ENCODE measurements at regions not wholly inside any gene's neighbourhood (a gene's known extent, or its start where the extent isn't known, plus 50 kb on each side); places are given as distances from the start of the nearest gene placed in this dataset.

DNA sequence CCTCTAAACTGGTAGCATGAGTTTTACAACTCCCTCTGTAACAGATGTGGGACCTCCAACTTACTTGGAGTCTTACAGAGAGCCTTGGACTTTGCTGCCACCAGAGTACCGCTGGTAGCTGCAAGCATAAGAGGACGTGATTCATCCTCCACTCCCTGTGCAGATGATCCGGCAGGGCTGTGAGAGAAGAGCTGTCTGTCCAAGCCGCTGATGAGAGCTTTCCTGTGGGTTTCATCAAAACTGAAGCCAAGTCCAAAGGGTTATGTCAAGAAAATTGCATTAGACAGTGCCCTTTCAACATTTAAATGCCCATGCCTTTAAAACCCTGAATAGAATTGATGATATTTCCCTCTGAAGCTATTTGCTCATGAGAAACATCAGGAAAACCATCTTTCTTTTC lies 85.8 kb downstream of the LLPH start:
- DNase-seq = no peak

- no peak for DNase-seq
Measured at GRCh38 chr12:66043035-66043434, 87.5 kb downstream of the LLPH start.

- no peak for DNase-seq
Measured at GRCh38 chr12:66041651-66042363, 88.7 kb downstream of the LLPH start.

DNA sequence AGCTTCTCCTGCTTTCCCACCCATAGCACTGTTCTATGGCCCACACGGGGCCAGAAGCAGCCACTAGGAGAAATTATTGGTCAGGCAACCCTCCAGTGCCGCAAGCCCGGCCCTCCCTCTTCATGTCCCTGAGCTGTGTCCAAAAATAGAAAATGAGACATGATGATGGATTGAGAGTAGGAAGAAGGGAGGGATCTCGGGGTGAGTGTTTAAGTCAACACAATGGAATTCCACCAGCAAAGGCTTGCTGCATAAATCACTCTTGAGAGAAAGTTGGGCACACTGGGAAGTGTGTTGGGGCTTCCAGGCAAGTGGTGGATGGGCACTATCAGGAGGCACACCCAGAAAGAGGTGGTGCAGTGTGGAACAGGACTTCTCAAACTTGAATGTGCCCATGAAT lies 94.2 kb downstream of the LLPH start:
- peak; percentile 33 for DNase-seq

DNA sequence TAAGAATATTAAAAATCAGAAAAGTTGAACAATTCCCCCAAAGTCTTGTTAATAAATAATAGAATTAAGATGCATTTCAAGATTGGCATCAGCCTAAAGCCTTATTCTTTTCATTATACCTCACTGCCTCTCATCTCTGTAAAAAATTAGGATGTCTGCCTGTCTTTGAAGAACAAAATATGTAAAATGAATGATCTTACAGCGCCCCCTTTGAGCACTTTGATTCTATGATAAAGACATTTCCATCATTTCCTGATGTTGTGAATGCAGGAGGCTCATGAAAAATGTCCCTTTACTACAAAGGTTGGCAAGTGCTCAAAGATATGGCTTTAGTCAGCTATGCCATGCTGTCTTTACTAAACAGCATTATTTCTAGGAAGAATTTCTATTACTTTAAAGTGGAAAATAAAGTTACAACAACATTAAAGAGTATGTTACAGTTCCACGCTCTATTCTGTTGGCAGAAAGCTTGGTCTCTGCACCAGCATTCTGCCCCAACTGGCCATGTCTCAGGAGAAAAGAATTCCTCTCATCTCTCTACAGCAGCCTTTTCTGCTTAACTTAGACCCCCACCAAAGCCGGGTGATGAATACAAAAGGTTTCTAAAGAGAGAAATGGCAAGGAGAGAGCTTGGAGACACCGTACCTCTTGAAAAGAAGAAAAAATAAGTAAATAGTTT lies 95.1 kb downstream of the LLPH start:
- DNase-seq = peak; percentile 43

DNA sequence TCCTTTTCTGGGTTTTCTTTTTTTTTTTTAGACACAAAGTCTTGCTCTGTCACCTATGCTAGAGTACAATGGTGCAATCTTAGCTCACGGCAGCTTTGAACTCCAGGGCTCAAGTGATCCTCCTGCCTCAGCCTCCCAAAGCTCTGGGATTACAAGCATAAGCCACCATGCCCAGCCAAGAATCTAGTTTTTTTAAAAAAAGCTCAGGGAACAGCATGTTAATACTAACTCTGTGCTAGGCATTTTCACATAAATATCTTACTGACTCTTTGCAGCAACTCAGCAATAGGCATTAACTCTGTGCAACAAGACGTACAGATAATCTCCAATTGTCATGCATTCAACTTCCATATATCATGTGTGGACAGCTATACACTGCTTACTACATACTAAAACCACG lies 97.4 kb downstream of the LLPH start:
- DNase-seq = no peak

GRCh38 chr12:66032739-66033138 lies 97.8 kb downstream of the LLPH start:
- DNase-seq = no peak

- no peak for DNase-seq
Measured at GRCh38 chr12:66030217-66030781, 100.3 kb downstream of the LLPH start.

DNA sequence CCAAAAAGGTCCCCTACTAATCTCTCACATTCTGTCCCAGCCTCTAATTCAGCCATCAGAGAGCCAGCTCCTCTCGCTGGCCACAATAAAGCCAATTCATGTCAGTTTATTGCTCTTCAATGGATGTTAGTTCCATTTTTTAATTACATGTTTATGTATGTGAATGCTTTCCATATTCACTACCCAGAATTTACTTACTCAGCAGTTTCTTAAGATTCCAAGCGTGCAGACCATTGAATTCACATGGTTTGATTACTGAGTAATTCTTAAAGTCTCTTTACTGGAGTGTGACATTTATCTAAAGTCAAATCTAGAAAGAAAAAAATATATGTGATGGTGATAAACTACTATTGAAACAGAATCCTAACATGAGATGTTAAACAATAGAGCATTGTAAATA lies 102.2 kb downstream of the LLPH start:
- DNase-seq = no peak

DNA sequence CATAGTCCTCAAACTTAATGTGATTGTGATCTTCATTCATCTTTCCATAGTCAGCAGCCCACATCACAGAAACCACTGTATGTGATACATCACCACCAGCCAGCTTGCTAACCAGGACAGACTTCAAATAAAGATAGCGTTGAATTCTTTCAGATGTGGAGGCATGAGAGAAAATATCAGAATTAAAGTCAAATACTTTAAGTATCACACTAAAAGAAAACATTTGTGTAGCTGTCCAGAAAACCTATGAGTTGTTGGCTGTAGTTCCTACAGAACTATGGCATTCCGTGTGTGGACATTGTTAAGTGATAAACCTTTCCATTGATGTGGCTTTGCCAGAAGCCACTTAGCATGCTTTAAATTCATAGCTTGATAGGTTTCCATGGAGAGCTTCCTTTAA lies 105.1 kb downstream of the LLPH start:
- no peak for DNase-seq

DNA sequence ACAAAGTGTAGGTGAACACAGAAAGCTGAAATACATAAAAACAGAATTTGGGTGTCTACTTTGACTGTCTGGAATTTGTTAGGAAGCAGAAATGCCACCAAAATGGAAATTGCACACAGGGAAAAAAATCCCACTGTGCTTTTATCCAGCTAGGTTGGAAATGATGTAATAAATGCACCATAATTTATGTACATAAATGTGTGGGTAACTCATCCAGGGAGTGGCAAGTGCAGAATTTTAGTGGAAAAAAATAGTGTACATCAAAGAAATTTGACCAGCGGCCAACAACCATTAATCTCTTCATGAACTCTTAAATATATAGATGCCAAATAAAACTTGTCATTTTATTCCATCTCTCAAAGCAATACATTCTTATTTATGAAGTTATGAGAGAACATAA lies 105.6 kb downstream of the LLPH start:
- no peak for DNase-seq

- DNase-seq = no peak
Measured at GRCh38 chr12:66020481-66020880, 110.1 kb downstream of the LLPH start.

- no peak for DNase-seq
Measured at GRCh38 chr12:66017736-66018135, 112.8 kb downstream of the LLPH start.

Measured in left kidney (tissue), 1 donor.